ENCODE measurements at regions not wholly inside any gene's neighbourhood (a gene's known extent, or its start where the extent isn't known, plus 50 kb on each side); places are given as distances from the start of the nearest gene placed in this dataset.

- 47 to 64% (median 62%) methylated on average over 2 of the region's 2 CpGs for WGBS, 4 donors
- no peak overlapping the region for H3K4me3 ChIP-seq
- H3K27me3 ChIP-seq: no peaks in the 10 kb centered on the region
Observed at GRCh38 chr2:147469471-147469870, 375.4 kb upstream of the ACVR2A start.

GRCh38 chr2:147468963-147469362, 375.9 kb upstream of the ACVR2A start:
- Histone ChIP-seq H3K4me3 (no peak overlapping the region), H3K27me3 (no peaks in the 10 kb centered on the region), H3K4me1 (replicated peaks in 1 of 2) (peaks cover 0 to 4% of the 10 kb centered on the region in 2 donors), H3K9me3 (replicated peaks in 1 of 3) (no peaks in the 10 kb centered on the region), H3K36me3 (replicated peaks in 1 of 2) (no peaks in the 10 kb centered on the region), H3K27ac (no peak overlapping the region)
- TF ChIP-seq CTCF (IDR thresholded peaks at IDR 0.05): no peak
- no peak for TF ChIP-seq POLR2A (IDR thresholded peaks at IDR 0.05)
- no peak for DNase-seq
- intact Hi-C loops (cut with DNase I): no loop called here
- 71 to 86% (median 82%) methylated on average over 5 of the region's 5 CpGs for WGBS, 4 donors

More at GRCh38 chr2:147469471-147469870, 375.4 kb upstream of the ACVR2A start:
- peaks cover 0 to 4% of the 10 kb centered on the region in 2 donors for H3K4me1 ChIP-seq (replicated peaks in 1 of 2)
- TF ChIP-seq POLR2A (IDR thresholded peaks at IDR 0.05): no peak
- no peak for TF ChIP-seq CTCF (IDR thresholded peaks at IDR 0.05)
- no peak for DNase-seq
- no peak overlapping the region for H3K27ac ChIP-seq
- intact Hi-C loops (cut with DNase I): no loop called here
- H3K9me3 ChIP-seq (replicated peaks in 1 of 3): no peaks in the 10 kb centered on the region
- H3K36me3 ChIP-seq (replicated peaks in 1 of 2): no peaks in the 10 kb centered on the region

- H3K4me3 ChIP-seq: no peak overlapping the region
- intact Hi-C loops (cut with DNase I): no loop called here
- no peaks in the 10 kb centered on the region for H3K27me3 ChIP-seq
- no peaks in the 10 kb centered on the region for H3K9me3 ChIP-seq (replicated peaks in 1 of 3)
- H3K36me3 ChIP-seq (replicated peaks in 1 of 2): no peaks in the 10 kb centered on the region
- H3K27ac ChIP-seq: no peak overlapping the region
- TF ChIP-seq CTCF (IDR thresholded peaks at IDR 0.05) (no peak), POLR2A (IDR thresholded peaks at IDR 0.05) (no peak)
- no peak for DNase-seq
- WGBS, 4 donors: 87 to 93% (median 89%) methylated on average over 3 of the region's 3 CpGs
- H3K4me1 ChIP-seq (replicated peaks in 1 of 2): peaks cover 0 to 4% of the 10 kb centered on the region in 2 donors
Observed at GRCh38 chr2:147468349-147468748, 376.5 kb upstream of the ACVR2A start.

GRCh38 chr2:147467441-147467840, 377.4 kb upstream of the ACVR2A start:
- Histone ChIP-seq H3K4me3 (no peak overlapping the region), H3K36me3 (replicated peaks in 1 of 2) (no peaks in the 10 kb centered on the region), H3K27ac (no peak overlapping the region), H3K4me1 (replicated peaks in 1 of 2) (peaks cover 0 to 4% of the 10 kb centered on the region in 2 donors), H3K27me3 (no peaks in the 10 kb centered on the region), H3K9me3 (replicated peaks in 1 of 3) (no peaks in the 10 kb centered on the region)
- WGBS, 4 donors: 67 to 78% (median 69%) methylated on average over 1 of the region's 1 CpG
- no peak for TF ChIP-seq CTCF (IDR thresholded peaks at IDR 0.05)
- TF ChIP-seq POLR2A (IDR thresholded peaks at IDR 0.05): no peak
- DNase-seq: no peak
- intact Hi-C loops (cut with DNase I): no loop called here
